NCI-H187 (cell line): ENCODE measurements at regions not wholly inside any gene's neighbourhood (a gene's known extent, or its start where the extent isn't known, plus 50 kb on each side); places are given as distances from the start of the nearest gene placed in this dataset.
"Not testable (repeated sequence)": the region's sequence is repeated elsewhere in the genome, so short reads cannot be mapped to it uniquely, and the experiment has no call there.

ENCODE experiments used
- DNase-seq, 2 experiments: peaks; one replicate each; lab custom pipeline; 2025; lab: John Stamatoyannopoulos, UW

DNA sequence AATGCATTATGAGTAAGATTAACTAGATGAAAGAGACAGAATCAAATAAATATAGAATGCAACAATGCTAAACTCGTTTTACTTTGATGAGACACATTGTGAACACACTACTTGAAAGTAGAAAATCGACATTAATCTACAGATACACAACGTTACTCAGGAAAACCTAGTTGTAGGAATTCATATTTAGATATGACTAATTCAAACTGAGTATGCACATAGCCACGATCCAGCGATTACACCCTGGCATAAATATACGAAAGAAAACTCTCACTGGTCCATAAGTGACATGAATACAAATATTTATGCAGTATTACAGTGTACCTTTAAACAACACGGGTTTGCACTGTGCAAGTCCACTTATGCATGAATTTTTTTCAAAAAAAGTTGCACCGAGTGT lies 485.6 kb downstream of the TMX3 start:
- no peak for DNase-seq

DNA sequence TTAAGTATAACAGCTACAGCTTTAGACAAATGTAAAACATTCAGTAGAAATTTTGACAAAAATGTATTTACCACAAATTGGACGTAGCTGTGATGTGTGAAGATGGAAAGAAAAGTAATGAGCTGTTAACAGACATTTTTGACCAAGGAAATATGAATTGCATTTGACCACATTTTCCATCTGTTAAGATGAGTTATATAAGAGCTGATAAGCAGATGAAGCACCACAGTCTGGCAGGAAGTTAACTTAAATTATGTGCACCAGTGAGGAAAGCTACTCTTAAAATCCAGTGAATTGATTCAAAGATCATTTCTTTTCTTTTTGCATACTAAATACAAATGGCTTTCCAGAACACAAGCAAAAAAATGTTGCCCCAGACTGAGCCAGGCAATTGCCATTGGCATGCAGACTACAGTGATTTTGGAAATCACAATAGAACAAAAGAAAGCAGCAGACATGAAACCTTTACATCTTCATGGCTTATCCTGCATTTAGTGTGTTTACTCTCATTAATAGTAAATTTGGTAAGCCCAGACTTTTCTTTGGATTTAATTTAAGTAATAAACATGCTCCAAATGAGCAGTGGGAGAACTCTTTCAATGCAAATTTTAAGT lies 493.7 kb downstream of the TMX3 start:
- DNase-seq = no peak

DNA sequence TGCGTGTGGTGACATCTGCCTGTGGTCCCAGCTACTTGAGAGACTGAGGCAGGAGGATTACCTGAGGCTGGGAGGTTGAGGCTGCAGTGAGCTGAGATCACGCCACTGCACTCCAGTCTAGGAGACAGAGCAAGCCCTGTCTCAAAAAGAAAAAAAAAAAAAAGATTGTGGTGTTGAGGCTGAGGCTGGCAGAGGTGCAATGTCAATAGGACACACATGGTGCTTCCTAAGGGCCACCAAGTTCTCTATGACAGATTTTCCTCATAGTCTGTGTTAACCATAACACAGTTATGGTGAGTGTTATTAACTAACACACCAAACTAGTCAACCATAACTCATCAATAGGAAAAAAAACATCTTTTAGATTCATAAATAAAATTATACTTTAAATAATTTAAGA lies 494.4 kb downstream of the TMX3 start:
- DNase-seq = no peak

DNA sequence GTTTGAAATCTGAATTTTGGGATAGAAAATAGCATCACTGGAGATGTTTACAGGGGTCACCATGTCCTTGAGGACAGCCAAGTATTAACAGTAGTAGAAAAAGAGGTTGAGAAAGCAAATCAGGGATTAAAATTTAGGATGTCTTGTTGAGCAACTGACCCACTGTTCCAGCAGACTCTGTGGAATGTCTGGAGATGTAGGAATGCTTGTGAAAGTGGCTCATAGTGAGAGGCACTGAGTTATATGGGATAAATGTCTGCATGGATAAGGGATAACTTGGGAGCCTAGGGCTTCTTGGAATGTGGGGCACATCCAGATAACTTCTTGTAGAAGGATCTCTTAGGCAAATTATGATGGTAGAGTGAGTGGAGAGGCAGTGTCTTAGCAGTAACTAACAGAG lies 495.0 kb downstream of the TMX3 start:
- no peak for DNase-seq

DNA sequence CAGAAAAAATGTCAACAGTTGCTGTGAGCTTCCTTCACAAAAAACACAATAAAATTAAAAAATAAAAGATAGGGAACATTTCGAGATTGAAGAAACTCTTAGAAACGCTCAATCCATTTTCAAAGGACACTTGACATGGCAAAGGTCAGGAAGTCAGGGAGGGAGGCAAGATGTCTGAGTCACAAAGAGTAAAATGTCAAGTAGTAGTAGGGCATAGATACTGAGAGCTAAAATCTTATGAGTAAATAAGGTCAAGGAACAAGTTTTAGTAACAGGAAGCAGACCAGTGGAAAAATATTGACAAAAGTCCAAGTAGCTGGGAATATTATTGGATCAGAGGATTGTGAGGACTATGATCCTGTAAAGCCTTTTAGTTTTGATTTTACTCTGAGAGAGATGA lies 495.6 kb downstream of the TMX3 start:
- no peak for DNase-seq

DNA sequence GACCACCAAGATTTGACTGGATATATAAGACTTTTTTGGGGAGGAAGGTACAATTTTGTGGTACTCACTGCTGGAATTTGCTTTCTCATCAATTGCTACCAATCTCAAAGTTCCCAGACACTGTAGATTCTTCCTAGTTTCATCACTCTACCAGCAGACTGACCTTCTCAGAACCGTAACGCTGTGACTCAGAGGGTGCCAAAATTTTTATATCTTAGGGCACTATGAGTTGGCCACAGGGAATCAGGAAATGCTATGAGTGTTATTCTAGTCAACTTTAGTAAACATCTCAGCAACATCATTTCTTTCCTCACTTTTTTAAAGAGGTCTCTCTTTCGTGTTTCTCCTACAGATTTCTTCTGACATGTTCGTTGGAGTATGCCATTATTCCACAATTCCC lies 499.0 kb downstream of the TMX3 start:
- no peak for DNase-seq

DNA sequence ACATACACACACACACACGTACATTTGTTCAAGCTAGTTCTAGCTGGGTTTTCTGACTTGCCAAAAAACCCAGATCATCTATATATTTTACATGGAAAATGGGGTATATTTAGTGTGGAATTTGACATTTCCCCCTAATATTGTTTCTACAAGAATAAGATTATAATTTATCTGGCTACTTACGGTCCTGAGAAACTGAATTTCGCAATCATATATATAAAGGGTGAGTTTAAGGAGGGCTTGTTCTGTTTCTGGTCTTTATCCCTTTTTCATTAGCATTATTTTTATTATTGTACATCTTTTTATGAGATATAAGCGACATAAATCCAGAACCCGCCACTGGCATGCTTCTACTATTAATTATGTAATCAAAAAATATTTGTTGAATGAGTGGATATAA lies 528.9 kb downstream of the TMX3 start:
- no peak for DNase-seq

DNA sequence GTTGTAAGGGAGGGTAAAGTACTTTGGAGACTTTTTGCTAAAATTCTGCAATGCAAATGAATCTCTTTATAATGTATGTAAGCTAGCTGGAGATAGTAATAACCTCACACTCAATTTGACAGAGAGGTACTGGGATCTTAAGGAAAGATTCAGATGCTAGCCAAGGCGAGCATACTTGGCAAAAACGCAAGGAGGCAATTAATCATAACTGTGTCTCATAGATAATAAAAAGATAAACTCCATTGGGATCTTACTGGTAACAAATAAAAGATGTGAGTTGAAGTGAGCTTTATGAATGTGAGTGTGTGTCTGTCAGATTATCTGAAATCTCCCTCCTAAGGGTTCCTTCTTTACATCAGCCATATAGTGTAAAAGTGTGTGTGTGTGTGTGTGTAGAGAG lies 533.0 kb downstream of the TMX3 start:
- no peak for DNase-seq

DNA sequence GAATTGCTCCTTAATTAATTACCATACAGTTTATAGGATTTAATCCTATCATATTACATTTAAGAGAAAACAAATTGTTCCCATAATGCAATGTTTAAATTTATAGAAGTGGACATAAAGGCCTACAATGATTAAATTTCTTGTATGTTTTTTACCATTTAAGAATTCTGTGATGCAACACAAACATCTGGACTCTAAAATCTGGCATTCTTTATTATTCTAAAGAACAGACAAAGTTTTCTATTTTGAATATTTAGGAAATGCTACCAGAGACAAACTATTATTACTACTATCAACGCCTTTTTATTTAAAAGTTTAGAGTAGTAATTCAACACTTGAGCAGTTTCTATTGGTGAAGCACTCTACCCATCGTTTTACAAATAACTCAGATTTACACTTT lies 535.1 kb downstream of the TMX3 start:
- no peak for DNase-seq

DNA sequence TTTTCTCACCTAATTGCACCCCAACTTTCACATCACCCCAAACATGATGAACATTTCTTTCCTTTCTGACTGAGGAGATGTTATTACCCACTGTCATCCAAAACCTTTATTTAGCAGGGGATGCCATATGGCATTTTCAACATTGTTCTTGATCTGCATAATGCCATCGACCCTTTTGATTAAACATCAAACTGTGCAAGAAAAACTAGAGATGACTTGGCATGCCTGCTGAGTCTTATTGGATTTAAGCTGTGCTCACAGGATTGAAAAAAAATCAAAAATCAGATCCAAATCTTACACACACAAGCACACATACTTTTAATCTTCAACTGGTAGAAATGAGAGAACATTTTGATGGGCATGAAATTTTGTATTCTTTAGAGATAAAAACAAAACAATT lies 536.0 kb downstream of the TMX3 start:
- DNase-seq = no peak

DNA sequence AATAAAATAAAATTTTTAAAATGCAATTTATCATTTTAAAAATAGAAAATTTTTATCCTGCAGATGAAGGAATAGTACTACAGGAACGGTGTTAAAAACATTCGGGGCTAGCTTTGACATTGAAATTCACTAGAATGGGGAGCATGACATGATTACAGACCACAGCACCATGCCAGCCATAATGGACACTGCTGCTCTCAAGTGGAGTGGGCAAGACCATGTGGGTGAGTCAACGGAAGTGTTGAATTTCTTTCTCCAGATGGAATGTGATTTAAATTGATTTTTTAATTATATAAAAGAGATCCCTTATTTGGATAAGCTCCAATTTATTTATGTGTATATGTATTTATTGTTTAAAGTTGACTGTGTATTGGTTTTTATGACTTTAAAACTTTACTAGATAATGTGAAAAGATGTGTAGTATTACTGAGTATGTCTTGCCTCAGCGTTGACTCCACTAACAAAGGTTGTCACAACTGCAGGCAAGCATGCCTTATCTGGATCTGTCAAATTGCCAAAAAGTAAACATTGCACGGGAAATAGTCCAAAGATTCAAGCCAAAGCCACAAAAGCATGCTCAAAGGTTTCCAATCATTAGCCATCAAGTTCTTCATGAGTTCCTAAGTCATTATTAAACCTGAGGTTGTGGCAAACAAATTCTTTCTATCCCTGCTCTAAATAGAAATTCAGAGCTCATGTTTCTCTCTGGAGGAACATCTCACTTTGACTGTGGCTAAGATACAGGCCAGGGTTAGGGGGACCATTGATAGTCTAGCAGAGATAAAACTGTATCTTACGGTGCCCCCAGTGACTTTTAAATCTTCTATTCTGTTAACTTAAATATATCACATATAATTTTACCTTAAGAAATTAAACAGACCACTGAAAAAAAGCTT lies 536.9 kb downstream of the TMX3 start:
- DNase-seq = no peak

DNA sequence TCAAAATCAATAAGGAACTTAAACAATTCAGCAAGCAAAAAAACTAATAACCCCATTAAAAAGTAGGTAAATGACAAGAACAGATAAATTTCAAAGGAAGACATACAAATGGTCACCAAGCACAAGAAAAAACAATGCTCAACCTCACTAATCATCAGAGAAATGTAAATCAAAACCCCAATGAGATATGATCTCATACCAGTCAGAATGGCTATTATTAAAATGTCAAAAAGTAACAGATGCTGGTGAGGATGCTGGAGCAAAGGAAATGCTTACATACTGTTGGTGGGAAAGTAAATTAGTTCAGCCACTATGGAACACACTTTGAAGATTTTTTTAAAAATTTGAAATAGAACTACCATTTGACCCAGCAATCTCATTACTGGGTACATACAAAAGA lies 538.0 kb downstream of the TMX3 start:
- DNase-seq = no peak

DNA sequence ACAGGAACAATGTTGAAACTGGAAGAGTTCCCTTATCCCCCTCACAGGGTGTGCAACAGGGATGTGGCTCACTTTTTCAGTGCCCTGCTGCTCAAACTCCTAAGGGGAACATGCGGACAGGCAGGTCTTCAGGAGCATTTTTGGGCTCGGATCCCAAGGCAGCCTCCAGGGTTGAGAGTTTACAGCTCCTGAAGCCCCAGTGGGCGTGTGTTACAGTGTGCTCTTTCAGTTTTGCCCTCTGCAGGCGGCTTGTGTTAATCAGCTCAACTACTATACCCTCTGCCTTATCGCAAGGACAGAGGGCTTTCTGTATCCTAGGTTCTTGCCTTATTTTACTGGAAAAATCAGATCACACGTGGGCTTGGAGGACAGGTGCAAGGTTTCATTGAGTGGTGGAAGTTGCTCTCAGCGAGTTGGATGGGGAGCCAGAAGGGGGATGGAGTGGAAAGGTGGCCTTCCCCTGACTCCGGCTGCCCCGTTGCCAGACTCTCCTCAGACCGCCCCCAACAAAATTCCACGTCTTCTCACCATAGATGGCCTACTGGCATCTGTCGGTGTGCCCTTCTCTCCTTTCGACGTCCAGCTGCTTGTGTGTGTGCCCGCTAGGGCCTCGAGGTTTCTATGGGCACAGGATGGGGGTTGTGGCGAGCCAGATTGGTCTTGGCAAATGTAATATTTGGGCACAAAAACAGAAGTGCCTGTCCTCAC lies 541.9 kb downstream of the TMX3 start:
- DNase-seq = no peak

DNA sequence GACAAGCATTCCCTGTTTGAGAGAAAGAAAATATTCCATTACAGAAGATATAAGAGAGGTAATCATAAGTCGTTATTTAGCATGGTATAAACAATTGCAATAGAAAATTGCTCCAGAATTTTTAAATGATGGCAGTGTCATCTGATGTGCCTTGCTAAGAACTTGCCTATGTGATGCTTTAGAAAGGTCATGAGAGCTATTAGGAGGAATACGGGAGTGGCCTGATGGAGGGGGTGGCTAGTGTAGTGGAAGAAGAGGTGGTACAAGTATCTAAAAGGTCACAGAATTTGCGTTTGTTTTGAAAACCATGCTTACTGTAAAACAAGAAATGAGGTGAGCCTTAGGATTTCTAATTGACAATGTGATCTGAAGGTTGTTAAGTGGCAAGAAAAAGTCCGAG lies 550.0 kb downstream of the TMX3 start:
- no peak for DNase-seq

DNA sequence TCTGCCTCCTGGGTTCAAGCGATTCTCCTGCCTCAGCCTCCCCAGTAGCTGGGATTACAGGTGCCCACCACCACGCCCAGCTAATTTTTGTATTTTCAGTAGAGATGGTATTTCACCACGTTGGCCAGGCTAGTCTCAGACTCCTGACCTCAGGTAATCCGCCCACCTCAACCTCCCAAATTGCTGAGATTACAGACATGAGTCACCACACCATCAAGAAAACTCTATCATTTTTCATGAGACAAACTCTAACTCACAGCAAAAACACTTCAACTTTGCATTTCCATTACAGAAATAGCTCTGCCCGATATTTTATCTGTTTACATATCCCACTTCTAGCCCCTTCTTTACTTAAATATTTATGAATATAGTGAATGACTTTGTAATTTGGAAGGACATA lies 561.1 kb downstream of the TMX3 start:
- not testable (repeated sequence) for DNase-seq

DNA sequence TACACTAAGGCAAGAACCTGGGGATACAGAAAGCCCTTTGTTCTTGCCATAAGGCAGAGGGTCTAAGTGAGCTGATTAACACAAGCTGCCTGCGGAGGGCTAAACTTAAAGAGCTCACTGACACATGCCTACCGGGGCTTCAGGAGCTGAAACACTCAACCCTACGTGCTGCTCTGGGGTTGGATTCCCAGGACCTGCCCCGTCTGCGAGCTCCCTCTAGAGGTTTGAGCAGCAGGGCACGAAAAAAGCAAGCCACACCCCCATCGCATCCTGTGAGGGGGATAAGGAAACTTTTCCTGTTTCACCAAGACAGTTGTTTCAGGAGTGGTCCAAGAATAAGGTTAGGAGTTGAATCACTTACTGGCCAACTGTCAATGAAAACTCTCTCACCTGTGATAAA lies 562.1 kb downstream of the TMX3 start:
- no peak for DNase-seq

DNA sequence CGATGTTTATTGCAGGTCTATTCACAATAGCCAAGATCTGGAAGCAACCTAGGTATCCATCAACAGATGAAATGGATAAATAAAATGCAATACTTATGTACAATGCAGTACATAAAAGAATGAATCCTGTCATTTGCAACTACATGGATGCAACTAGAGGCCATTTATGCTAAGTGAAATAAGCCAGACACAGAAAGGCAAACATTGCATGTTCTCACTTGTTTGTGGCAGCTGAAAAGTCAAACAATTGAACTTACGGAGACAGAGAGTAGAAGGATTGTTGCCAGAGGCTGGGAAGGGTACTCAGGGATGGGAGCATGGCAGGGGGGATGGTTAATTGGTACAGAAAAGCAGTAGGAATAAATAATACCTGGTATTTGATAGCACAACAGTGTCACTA lies 563.9 kb downstream of the TMX3 start:
- no peak for DNase-seq

DNA sequence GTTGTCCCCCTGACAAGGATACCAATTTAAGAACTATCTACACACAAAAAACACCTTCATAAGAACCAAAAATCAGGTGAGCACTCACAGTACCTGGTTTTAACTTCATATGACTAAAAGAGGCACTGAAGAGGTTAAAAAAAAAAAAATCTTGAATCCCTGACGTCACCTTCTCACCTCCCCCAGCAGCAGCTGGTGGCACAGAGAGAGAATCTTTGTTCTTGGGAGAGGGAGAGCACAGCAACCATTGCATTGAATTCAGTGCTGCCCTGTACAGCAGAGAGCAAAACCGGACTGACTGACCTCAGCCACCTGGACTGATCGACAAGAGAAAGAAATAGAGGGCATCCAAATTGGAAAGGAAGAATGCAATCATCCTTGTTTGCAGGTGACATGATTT lies 566.0 kb downstream of the TMX3 start:
- no peak for DNase-seq

DNA sequence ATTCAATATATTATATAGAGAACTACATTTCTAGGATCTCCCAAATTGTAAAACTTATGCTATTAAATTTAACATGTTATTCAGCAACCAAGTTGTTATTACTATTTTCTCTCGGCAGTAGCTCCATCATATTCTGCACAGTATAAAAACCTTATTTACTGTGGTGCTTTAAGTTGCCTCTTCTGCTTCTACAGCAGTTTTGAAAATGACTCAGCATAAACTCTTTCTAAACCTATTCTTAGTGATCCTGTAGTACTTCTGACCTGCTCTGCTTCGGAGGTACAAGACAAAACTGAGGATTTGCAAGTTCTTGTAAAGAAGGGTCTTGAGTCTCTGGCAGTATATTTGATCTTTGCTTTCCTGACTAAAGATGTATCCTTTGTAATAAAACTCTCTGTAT lies 567.2 kb downstream of the TMX3 start:
- DNase-seq = no peak

DNA sequence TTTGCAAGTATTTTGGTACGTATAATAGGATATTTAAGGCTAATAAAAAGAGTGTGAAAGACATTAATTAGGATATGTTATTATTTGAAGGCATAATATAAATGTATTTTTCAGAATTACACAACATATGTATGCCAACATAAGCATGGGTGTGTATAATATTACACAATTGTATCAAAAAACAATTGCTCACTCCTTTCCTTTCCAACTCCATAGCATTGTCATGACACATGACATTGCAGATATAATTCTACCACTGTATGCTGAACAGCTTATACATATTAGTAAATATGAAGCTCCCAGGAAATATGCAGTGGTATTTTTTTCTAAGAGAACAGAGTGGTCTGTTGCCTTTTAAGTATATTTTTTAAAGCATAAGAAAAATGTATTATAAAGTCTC lies 593.1 kb downstream of the TMX3 start:
- DNase-seq = no peak

DNA sequence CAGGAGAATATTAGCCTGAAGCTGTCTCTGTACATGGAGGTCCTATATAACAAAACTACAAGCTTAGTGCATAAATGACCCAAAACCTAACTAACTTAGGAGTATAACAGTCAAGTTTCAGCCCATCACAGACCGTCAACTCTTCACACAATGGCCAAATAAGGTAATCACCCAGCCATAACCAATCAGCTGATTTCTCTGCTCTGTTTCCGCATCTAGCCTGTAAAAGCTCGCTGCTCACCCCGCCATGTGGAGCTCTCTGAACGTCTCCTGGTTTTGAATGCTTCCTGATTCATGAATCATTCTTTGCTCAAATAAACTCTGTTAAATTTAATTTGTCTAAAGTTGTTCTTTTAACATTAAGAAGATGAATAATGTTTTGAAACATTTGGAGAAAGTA lies 593.6 kb downstream of the TMX3 start:
- no peak for DNase-seq

DNA sequence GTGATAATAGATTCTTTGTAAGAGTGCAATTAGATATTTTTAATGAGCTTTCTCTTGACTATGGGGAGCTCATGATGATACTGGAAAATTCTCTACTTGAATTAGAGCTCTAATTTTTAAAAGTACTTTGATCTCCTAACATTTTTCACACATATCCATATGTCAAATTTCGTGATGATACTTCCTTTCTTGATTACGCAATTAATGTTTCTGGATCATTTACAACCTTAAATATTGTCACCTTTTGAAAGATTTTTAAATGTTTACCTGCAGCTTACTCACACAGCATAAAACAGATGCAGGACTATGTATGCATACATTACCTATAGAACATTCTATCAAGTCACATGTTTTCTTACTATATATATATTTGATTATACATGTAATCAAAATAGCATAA lies 598.5 kb upstream of the DSEL start:
- DNase-seq = no peak

DNA sequence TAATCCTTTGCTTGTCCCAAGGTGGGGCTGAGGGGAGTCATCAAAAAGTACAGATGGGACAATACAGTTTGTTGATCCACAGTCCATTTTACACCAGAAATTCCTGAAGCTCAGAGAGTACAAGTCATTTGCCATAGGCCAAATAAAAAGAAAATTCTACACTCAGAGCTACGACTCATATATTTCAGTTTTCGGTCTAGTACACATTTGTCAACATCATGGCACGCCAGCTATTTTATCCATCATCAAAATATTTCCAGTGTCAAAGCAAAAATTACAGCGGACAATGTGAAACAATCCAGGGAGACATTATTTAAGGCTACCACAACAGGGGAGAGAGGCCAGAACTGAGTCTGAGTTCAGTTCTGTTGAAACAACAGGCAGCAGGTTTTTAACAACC lies 587.5 kb upstream of the DSEL start:
- no peak for DNase-seq
